ENCODE measurements at regions not wholly inside any gene's neighbourhood (a gene's known extent, or its start where the extent isn't known, plus 50 kb on each side); places are given as distances from the start of the nearest gene placed in this dataset.
"Not testable (repeated sequence)": the region's sequence is repeated elsewhere in the genome, so short reads cannot be mapped to it uniquely, and the experiment has no call there.

GRCh38 chr15:72844067-72844466, 60.5 kb upstream of the ADPGK start:
- TF ChIP-seq, protein P1, sequence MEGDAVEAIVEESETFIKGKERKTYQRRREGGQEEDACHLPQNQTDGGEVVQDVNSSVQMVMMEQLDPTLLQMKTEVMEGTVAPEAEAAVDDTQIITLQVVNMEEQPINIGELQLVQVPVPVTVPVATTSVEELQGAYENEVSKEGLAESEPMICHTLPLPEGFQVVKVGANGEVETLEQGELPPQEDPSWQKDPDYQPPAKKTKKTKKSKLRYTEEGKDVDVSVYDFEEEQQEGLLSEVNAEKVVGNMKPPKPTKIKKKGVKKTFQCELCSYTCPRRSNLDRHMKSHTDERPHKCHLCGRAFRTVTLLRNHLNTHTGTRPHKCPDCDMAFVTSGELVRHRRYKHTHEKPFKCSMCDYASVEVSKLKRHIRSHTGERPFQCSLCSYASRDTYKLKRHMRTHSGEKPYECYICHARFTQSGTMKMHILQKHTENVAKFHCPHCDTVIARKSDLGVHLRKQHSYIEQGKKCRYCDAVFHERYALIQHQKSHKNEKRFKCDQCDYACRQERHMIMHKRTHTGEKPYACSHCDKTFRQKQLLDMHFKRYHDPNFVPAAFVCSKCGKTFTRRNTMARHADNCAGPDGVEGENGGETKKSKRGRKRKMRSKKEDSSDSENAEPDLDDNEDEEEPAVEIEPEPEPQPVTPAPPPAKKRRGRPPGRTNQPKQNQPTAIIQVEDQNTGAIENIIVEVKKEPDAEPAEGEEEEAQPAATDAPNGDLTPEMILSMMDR (IDR thresholded peaks at IDR 0.05; ENCODE audit: control insufficient read depth, insufficient read depth, low read depth, low read length, missing control alignments) = no peak
- DNase-seq (ENCODE audit: low read depth) = no peak
- no peak overlapping the region for H3K4me3 ChIP-seq (ENCODE audit: control insufficient read depth, low read depth, low read length)

GRCh38 chr15:72843340-72843739, 59.8 kb upstream of the ADPGK start:
- not testable (repeated sequence) for H3K4me3 ChIP-seq (ENCODE audit: control insufficient read depth, low read depth, low read length); DNase-seq (ENCODE audit: low read depth)

DNA sequence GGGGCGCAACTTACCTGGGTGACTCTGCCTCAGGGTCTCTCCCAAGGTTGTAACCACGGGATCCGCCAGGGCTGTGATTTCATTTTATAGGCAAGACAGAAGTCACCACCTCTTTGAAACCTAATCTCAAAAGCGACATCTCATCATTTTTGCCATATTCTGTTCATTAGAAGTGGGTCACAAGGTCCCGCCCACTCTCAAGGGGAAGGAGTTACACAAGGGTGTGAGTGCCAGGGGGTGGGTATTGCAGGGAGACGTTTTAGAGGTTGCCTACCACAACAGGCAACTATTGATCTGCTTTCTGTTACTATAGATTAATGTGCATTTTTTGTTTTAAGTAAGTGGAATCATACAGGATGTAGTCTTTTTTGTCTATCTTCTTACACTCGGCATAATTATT, 56.6 kb upstream of the ADPGK start:
- DNase-seq (ENCODE audit: low read depth) = no peak
- no peak overlapping the region for H3K4me3 ChIP-seq (ENCODE audit: control insufficient read depth, low read depth, low read length)
- TF ChIP-seq, protein P1 (IDR thresholded peaks at IDR 0.05; ENCODE audit: control insufficient read depth, insufficient read depth, low read depth, low read length, missing control alignments) = no peak

DNA sequence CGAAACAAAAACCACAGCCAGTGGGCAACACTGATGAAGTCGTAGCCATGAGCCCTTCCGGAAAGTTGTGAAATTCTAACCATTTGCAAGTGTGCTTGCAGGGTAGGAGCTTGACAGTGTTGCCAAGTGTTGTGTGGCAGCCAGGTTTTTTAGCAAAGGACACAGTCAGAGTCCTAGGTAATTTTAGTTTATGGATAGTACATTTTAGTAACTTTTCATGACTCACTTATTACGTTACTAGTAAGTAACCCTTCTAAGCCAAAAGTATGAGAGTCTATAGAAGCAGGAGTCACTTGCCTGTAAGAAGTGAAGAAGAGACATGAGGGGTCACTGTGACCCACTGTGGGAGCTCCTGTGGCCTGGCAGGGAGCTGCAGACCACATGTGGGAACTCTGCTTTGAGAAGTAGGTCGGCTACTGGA, 54.8 kb upstream of the ADPGK start:
- TF ChIP-seq, protein P1 (IDR thresholded peaks at IDR 0.05; ENCODE audit: control insufficient read depth, insufficient read depth, low read depth, low read length, missing control alignments) = no peak
- H3K4me3 ChIP-seq (ENCODE audit: control insufficient read depth, low read depth, low read length) = no peak overlapping the region
- DNase-seq (ENCODE audit: low read depth) = peak; percentile 48

- TF ChIP-seq, protein P1 (IDR thresholded peaks at IDR 0.05; ENCODE audit: control insufficient read depth, insufficient read depth, low read depth, low read length, missing control alignments) = no peak
- no peak for DNase-seq (ENCODE audit: low read depth)
- H3K4me3 ChIP-seq (ENCODE audit: control insufficient read depth, low read depth, low read length) = no peak overlapping the region
These were observed 53.2 kb upstream of the ADPGK start for GRCh38 chr15:72836676-72837330.

GRCh38 chr15:72835294-72835890, 51.8 kb upstream of the ADPGK start:
- H3K4me3 ChIP-seq (ENCODE audit: control insufficient read depth, low read depth, low read length) = no peak overlapping the region
- TF ChIP-seq, protein P1 (IDR thresholded peaks at IDR 0.05; ENCODE audit: control insufficient read depth, insufficient read depth, low read depth, low read length, missing control alignments) = peak; percentile 42
- no peak for DNase-seq (ENCODE audit: low read depth)

GRCh38 chr15:72833561-72833960, 50.0 kb upstream of the ADPGK start:
- no peak overlapping the region for H3K4me3 ChIP-seq (ENCODE audit: control insufficient read depth, low read depth, low read length)
- TF ChIP-seq, protein P1 (IDR thresholded peaks at IDR 0.05; ENCODE audit: control insufficient read depth, insufficient read depth, low read depth, low read length, missing control alignments) = no peak
- no peak for DNase-seq (ENCODE audit: low read depth)
